SK-N-SH treated with all-trans-retinoic acid at 6 μM for 48 hours (cell line): ENCODE measurements at regions not wholly inside any gene's neighbourhood (a gene's known extent, or its start where the extent isn't known, plus 50 kb on each side); places are given as distances from the start of the nearest gene placed in this dataset.

Experiments
- CSDC2 ChIP-seq: fragments of 250-450 bp; sonication (Bioruptor Pico); IDR thresholded peaks from 2 replicates; pipeline ENCODE4 v1.5.0; 2020; ENCODE audit warnings: mild to moderate bottlenecking, moderate library complexity
- RARB ChIP-seq: fragments of 250-450 bp; sonication (Bioruptor Pico); IDR thresholded peaks from 2 replicates; pipeline ENCODE4 v1.8.0; 2021; ENCODE audit warnings: mild to moderate bottlenecking, moderate library complexity
- SNAI2 ChIP-seq: fragments of 250-450 bp; sonication (Bioruptor Pico); IDR thresholded peaks from 2 replicates; pipeline ENCODE4 v1.5.0; 2020; ENCODE audit warnings: mild to moderate bottlenecking, moderate library complexity

GRCh38 chr2:188725746-188726360 lies 248.3 kb upstream of the COL3A1 start:
- no peak for TF ChIP-seq CSDC2
- no peak for TF ChIP-seq SNAI2 (CRISPR knock-in tag)
- TF ChIP-seq RARB (CRISPR knock-in tag), result no peak
